HG02970 (cell line): ENCODE measurements at regions not wholly inside any gene's neighbourhood (a gene's known extent, or its start where the extent isn't known, plus 50 kb on each side); places are given as distances from the start of the nearest gene placed in this dataset.

Experiments
- ATAC-seq: cut with Tn5 transposase; IDR thresholded peaks from one replicate; pipeline ENCODE4 v1.9.1; 2021; ENCODE audit warnings: mild to moderate bottlenecking, moderate library complexity, moderate number of reproducible peaks; ENCODE audit not compliant: unreplicated experiment, low FRiP score

GRCh38 chr18:33987206-33987605 lies 237.5 kb downstream of the NOL4 start:
- ATAC-seq, result no peak

GRCh38 chr18:33983126-33983525 lies 241.6 kb downstream of the NOL4 start:
- no peak for ATAC-seq

DNA sequence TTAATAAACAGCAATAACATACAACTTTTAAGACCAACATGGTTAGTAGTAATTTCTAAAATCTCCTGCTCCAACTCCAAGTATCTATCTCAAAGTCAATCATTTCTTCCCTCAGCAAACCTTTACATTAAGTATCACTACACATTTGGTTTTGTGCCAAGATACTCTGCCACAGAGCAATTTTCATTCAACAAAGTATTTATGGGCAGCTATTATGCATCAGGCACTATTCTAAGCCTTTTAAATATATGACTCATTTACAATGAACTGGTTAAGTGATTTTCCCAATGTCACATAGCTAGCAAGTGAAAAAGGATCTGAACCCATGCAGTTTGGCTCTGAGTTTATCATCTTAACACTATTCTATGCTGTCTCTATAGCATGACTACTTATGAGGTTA lies 264.3 kb downstream of the NOL4 start:
- no peak for ATAC-seq

DNA sequence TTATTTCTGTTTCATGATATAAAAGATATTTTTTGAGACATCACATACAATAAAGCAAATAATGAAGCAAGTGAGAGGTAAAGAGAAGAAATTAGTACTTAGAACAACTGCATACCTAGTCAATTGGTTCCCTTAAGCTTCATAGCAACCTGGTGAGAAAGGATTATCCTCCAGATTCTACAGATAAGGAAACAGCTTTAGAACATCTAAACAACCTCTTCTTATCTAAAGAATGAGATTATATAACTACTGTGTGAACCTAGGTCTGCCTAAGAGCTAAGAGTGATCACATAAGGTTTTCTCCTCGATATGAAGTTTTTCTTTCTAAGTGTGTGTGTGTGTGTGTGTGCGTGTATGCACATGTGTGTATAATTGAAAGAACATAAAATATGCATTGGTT lies 265.1 kb downstream of the NOL4 start:
- no peak for ATAC-seq

DNA sequence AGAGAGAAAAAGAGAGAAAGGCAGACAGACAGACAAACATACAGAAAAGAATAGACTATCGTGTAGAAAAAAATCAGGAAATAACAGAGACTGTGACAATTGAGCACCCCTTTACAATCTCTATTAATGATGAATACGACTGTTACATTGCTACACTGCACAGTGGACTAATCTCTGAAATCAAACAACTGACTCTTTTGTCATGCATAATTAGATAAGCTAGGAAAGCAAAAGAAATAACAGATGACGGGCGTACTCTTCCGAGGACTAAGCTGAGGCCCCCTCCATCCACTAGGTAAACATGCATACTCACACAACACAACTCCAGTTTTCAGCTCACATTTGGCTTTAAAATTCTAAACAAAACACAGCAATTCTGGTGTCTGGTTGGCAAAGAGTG lies 267.0 kb downstream of the NOL4 start:
- no peak for ATAC-seq

DNA sequence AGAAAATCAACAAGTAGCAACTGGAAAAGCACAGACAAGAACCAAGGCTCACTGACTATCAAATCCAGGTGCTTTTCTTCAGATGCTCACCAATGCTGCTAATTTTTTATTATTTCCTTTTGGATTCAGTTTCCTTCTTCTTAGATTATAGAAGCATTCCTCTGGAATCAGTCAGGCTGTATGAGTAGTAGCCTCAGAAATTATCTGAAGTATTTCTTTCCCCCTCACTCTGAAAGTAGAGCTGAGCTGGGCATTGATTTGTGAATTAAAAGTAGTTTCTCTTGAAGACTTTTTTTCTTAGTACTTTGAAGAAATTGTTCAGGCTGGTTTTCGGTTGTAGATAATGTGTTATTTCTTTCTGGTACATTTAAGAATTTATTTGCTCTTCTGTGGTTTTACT lies 273.7 kb downstream of the NOL4 start:
- ATAC-seq, result no peak

GRCh38 chr18:33946336-33946735 lies 278.4 kb downstream of the NOL4 start:
- ATAC-seq, result no peak

DNA sequence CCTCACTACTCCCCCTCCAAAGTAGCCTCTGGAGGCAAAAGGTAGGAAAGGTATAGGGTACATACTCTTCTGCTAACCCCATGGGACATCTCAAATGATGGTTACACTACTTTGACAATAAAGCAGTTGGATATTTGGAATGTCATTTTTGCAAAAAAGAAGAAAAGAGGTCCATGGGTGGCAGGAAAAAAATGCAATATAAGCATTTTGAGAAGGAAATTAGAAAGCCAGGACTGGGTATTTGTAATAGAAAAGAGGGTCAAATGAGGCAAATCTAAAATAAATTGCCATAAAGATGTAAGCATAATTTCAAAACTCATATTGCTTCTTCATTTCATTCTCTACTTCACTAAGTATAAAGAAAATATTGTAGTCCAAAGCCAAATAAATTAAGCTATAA lies 280.2 kb downstream of the NOL4 start:
- no peak for ATAC-seq

DNA sequence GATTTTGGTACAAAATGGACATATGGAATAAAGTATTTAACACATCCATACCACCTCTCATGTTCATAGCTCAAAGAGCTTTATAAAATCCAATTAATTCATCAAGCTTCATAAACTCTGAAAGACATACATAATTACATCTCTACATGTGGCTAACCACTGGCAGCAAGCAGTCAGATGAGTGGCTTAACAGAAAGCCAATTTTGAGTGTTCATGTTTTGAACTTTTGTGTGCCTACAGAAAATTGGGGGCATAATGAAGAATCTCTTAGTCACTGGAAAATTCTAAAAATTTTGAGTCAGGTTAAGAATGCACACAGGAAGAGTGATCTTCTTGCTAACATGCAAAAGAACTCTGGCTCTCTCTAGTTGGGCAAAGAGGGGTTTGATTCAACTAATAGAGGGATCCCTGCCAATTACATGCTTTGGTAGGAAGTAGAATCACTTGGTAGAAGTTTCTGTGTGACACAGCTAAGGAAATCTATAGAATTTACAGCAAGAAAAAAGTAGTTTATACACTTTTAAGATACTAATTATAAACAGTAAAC lies 287.4 kb downstream of the NOL4 start:
- ATAC-seq, result no peak

- no peak for ATAC-seq
Measured at GRCh38 chr18:33934258-33934657, 290.5 kb downstream of the NOL4 start.

GRCh38 chr18:33928231-33928630 lies 296.5 kb downstream of the NOL4 start:
- ATAC-seq, result no peak

GRCh38 chr18:33924576-33924975 lies 300.1 kb downstream of the NOL4 start:
- no peak for ATAC-seq

DNA sequence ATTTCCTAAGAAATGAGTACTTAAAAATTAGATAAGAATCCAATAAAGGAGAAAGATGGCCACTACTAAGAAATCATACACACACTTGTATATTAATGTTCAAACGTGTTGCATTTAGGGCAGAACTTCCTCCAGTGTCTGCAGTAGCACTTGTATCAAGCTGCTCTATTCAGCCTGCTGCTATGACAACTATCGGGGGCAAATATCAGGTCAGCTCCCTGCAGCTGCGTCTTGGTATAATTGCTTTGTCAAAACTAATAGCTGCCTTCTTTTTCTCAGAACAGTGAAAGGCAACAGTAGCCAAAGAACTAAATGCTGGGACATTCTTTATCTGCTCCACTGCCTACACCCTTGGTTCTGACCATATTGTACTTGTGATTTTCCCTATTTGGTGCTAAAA lies 300.7 kb downstream of the NOL4 start:
- no peak for ATAC-seq

GRCh38 chr18:33918571-33918970 lies 306.1 kb downstream of the NOL4 start:
- no peak for ATAC-seq

DNA sequence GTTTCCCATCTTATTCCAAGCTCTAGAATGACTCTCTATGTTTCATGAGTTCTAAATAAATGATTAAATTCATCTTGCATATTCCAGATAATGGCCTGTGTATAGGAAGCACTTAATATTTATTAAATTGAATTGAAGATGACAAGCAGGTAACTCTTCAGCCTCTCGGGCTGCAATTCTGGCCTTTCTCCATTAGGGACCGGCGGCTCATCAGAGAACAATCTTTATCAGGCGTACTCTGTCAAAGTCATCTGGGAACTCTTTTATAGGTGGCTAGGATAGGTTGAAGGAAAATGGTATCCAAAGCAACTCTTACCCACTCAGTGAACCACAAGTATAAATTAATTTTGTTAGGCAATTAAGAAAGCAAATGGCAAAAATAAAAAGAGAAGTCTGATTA lies 308.5 kb downstream of the NOL4 start:
- no peak for ATAC-seq

- no peak for ATAC-seq
Measured at GRCh38 chr18:33914399-33914798, 310.3 kb downstream of the NOL4 start.

DNA sequence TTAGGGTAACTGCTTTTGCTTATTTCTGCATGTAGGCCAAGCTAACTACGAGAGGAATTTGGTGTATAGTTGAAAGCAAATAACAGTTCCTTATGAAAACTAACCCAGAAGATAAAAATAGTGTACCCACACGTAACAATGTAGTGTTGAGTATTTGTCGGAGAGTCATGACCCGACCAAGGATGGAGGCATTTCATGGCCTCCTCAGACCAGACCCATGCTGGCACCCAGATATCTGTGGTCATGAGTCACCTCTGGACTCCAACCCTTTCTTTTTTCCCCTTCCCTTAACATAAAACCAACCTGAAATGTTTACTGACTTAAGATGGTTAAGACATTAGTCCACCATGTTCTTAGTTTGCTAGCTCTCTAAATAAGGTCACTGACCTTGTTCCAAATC lies 318.7 kb downstream of the NOL4 start:
- ATAC-seq, result no peak

DNA sequence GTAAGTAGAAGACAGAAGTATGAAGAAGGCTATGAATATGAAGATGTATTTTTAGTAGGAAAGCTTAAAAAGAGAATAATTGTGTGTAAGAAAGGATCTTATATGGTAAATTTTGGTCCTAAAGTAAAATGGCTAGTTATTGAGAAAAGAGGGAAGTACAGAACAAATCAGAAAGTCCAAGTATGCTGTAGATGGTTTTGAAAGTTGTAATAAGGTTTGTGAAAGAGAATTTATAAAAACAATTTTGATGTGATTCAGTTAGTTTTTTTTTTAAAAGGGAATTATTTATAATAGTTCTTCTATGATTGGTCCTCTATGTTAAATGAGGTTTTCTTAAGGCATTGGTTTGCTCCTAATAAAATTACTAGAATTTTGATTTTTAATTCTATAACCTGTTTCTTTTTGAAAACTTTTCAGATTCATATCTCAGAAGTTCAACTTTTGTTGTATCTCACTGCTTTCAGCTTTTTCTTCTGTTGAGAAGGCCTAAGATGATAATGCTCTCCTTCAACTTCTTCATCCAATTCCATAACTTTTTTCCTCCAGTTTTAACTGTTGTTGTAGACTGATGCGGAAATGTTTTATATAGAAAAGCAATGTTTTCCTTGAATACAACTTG lies 322.7 kb downstream of the NOL4 start:
- no peak for ATAC-seq

DNA sequence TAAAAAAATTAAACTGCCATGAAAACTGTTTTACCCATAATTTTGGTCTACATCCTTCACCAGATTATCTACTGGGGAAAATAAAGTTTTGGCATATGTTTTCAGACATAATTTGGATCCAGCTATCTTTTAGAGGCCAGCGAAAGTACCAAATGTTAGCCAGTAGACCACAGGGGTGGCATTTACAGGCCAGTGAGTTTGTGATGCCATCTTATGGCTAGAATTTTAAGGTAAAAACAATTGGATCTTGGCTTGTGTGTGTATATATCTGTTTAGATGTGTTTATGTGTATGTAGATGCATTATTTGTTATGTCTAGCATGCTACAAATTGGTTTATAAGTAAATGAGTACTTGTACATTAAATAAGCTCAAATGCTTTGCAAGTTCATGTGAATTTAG lies 322.6 kb downstream of the ASXL3 start:
- no peak for ATAC-seq

GRCh38 chr18:33898427-33898826 lies 320.4 kb downstream of the ASXL3 start:
- no peak for ATAC-seq

- no peak for ATAC-seq
Measured at GRCh38 chr18:33878213-33878612, 300.2 kb downstream of the ASXL3 start.

DNA sequence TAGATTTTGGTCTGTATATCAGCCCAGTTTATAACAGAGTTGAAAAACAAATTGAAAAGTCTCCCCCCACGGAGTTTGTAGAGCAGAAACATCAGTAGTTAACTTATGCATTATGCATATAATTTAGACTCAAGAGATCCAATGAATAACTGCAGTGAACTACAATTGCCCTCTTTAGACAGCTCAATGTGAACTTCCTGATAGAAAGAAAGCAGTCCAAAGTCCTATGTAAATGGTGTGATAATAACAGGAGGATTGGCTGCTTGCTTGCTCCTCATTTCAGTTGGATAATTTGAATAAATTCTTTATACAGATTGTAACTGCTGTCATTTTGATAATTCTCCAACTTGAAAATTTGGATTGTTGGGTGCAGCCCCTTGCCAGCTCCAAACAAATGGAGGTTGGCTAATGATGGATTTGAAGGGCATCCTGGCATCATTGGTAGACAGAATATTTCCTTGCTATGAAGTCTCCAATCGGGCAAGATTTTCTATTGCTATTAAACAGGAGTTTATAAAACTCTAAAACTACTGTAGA lies 297.1 kb downstream of the ASXL3 start:
- no peak for ATAC-seq

- no peak for ATAC-seq
Measured at GRCh38 chr18:33873112-33873511, 295.1 kb downstream of the ASXL3 start.
